T-helper 1 cell treated with Interleukin-12 subunit alpha and Interleukin-12 subunit beta and Interleukin-4 antibody, amounts not matched to agents 30 μg/mL and 1 μg/mL, for 36 hours (primary cell): ENCODE measurements at regions not wholly inside any gene's neighbourhood (a gene's known extent, or its start where the extent isn't known, plus 50 kb on each side); places are given as distances from the start of the nearest gene placed in this dataset.

ENCODE experiments used
- H3K27ac Mint-ChIP-seq: one replicate; pipeline ENCODE4 v1.8.0; 2021; ENCODE audit warnings: mild to moderate bottlenecking, mixed read lengths
- H3K27me3 Mint-ChIP-seq: one replicate; pipeline ENCODE4 v1.8.0; 2021; ENCODE audit warnings: low read depth, mixed read lengths
- H3K36me3 Mint-ChIP-seq: one replicate; pipeline ENCODE4 v1.8.0; 2021; ENCODE audit warnings: low read depth, mixed read lengths
- H3K4me1 Mint-ChIP-seq: one replicate; pipeline ENCODE4 v1.8.0; 2021; ENCODE audit warnings: low read depth, mixed read lengths
- H3K4me3 Mint-ChIP-seq: one replicate; pipeline ENCODE4 v1.8.0; 2021; ENCODE audit warnings: mild to moderate bottlenecking, moderate library complexity, mixed read lengths
- H3K9me3 Mint-ChIP-seq: one replicate; pipeline ENCODE4 v1.8.0; 2021; ENCODE audit warnings: mixed read lengths

DNA sequence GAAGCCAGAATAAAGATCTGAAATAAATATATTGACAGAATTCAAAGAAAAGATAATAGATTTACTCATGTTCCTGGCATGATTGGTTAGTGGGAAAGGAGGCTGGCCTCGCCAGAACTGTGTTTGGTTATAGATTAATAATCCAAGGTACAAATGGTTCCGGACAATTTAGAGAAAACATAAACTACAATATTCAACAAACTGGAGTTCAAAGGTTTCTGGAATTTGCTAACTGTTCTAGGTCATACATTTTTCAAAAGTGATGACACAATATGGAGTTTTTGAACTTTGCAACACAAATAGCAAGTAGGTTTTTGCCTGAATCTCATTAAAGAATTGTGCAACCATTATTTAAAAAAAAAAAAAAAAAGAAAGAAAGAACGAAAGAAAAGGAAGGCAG is 251.7 kb upstream of the SALL1 start:
- H3K4me3 Mint-ChIP-seq = no peak overlapping the region
- no peak overlapping the region for H3K27ac Mint-ChIP-seq
- H3K27me3 Mint-ChIP-seq = no peaks in the 10 kb centered on the region
- H3K4me1 Mint-ChIP-seq = no peaks in the 10 kb centered on the region
- H3K36me3 Mint-ChIP-seq = no peaks in the 10 kb centered on the region
- H3K9me3 Mint-ChIP-seq = peaks cover 3% of the 10 kb centered on the region

DNA sequence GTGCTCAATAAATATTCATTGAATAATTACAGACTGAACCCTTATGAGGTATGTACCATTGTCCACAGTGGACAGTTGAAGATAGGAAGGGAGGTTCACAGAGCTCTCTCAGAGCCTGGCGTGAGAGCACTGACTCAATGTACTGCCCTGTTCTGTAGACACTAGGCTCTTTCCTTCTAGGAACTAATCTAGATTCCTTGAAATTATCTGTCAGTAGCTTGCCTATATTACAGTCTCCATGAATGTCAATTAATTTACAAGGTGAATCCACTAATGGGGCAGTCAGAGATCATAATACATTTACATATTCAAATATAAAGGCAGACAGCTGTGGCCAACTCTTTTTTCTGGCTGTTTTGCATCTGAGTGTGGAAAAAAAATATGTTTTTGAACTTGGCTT is 251.2 kb upstream of the SALL1 start:
- Mint-ChIP-seq H3K36me3 (no peaks in the 10 kb centered on the region), H3K9me3 (peaks cover 3% of the 10 kb centered on the region), H3K4me3 (no peak overlapping the region)

DNA sequence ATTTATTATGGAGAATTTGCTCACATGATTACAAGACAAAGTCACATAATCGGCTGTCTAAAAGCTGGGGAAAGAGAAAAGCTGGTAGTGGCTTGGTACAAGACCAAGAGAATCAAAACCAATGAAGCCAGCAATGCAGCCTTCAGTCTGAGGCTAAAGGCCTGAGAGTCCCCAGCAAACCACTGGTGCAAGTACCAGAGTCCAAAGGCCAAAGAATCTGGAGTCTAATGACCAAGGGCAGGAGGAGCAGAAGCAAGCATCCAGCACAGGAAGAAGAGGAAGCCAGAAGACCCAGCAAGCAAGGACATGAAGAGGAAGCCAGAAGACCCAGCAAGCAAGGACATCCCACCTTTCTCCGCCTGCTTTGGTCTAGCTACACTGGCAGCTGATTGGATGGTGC is 250.6 kb upstream of the SALL1 start:
- Mint-ChIP-seq H3K4me1 (no peaks in the 10 kb centered on the region), H3K9me3 (peaks cover 3% of the 10 kb centered on the region), H3K27ac (no peak overlapping the region), H3K4me3 (no peak overlapping the region), H3K36me3 (no peaks in the 10 kb centered on the region), H3K27me3 (no peaks in the 10 kb centered on the region)

More for the DNA sequence above, 251.2 kb upstream of the SALL1 start:
- no peaks in the 10 kb centered on the region for H3K4me1 Mint-ChIP-seq
- H3K27me3 Mint-ChIP-seq = no peaks in the 10 kb centered on the region
- H3K27ac Mint-ChIP-seq = no peak overlapping the region

DNA sequence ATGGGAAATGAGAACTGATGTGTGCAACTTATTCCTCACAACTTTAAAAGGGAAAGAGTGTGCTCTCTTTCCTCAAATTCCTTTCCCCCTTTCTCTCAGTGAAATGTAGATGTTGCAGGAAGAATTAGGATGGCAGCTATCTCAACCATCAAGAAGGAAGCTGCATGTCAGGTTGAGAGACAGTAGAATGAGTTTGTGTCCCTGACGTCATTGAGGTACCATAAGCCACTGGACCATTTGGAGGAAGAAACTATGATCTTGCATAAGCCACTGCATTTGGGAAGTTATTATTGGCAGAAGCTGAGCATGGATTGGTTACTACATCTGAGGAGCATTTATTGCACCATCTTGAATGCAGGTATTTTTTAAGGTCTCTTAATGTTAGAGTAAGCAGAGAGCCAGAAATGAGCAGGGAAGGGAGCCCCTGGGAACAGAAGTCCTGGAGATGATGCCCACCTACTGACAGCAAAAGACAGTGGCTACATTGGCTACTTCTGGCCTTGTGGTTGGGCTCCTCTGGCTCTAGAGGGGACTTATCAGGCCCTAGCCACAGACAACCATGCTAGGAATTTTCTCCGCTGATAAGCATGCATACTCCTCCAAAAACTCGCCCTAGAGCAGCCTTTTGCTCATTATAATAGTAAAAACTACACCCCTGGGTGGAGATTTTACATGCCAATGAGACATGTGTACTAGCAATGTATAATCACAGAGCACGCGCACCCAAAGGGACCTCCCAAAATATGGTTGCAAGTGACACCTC is 249.0 kb upstream of the SALL1 start:
- Mint-ChIP-seq H3K27ac (no peak overlapping the region), H3K4me1 (no peaks in the 10 kb centered on the region), H3K27me3 (no peaks in the 10 kb centered on the region), H3K4me3 (no peak overlapping the region), H3K9me3 (peaks cover 3% of the 10 kb centered on the region), H3K36me3 (no peaks in the 10 kb centered on the region)

DNA sequence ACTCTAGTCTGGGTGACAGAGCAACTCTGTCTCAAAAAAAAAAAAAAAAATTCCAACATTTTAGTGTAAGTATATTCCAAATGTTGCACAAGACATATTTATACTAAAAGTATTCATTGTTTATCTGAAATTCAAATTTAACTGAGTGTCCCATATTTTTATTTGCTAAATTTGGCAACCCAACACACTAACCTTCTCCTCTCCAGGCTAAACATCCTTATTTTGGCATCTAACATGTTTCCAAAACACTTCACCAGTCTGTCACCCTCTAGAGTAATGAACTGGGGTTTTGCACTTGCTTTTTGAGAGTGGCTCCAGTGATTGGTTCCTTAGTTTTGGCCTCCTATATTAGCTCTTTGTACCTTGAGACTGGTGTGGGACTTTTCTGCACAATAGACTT is 243.4 kb upstream of the SALL1 start:
- Mint-ChIP-seq H3K4me3 (no peak overlapping the region), H3K36me3 (no peaks in the 10 kb centered on the region), H3K9me3 (peaks cover 7% of the 10 kb centered on the region), H3K4me1 (no peaks in the 10 kb centered on the region), H3K27me3 (no peaks in the 10 kb centered on the region), H3K27ac (no peak overlapping the region)

DNA sequence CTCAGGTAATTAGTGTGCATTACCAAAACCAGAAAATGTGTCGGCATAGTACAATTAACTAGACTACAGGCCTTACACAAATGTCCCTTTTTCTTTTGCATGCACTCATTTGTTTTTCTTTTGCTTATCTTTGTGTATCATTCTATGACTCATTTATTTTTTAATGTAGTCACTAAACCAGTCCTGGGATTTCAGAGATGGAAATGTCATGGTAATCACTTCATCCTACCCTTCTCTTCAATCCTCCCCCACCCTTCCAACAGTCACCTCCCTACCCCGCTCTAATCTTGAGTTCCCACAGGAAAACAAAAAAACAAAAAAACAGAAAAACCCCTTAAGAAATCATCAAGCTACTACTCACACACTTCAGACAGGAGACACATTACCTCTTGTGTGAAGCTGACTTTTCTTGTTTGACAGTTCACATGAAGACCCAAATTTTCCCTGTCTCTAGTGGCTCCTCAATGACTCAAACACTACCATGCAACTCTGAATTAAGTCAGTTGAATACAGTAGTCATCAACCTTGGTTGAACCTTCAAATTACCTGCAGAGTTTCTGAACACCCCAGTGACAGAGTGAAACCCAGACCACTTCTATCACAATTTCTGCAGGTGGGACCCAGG is 242.4 kb upstream of the SALL1 start:
- no peaks in the 10 kb centered on the region for H3K27me3 Mint-ChIP-seq
- no peak overlapping the region for H3K27ac Mint-ChIP-seq
- H3K36me3 Mint-ChIP-seq = no peaks in the 10 kb centered on the region
- peaks cover 7% of the 10 kb centered on the region for H3K9me3 Mint-ChIP-seq
- H3K4me3 Mint-ChIP-seq = no peak overlapping the region
- no peaks in the 10 kb centered on the region for H3K4me1 Mint-ChIP-seq

DNA sequence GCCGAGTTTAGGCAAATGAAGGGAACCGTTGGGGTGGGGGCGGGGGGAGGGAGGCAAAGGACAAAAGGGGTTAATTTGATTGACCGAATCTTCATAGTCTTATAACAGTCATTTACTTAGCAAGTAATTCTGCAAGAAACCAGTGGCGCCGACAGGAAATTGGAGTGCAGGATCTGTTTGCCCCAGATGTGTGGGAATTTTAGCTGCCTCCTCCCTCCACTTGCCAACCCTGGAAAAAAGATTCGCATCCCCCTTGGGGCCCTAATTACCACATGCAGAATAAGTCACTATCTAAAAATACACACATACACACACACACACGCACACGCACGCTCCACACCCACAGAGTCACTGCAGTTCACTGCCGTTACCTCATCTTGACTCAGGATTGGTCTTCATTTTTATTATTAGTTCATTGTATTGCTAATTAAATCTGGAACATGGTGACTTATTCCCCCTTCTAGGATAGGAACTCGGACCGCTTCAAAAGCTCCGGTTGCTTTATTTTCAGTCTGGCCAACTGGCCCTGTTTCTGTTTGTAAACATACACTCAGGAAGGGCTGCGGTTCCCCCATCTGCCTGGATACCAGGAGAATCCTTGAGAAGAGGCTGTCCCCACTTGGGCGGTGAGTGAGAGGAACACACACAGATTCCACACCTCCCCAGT is 241.6 kb upstream of the SALL1 start:
- H3K4me1 Mint-ChIP-seq = no peaks in the 10 kb centered on the region
- H3K27ac Mint-ChIP-seq = no peak overlapping the region
- H3K4me3 Mint-ChIP-seq = no peak overlapping the region

DNA sequence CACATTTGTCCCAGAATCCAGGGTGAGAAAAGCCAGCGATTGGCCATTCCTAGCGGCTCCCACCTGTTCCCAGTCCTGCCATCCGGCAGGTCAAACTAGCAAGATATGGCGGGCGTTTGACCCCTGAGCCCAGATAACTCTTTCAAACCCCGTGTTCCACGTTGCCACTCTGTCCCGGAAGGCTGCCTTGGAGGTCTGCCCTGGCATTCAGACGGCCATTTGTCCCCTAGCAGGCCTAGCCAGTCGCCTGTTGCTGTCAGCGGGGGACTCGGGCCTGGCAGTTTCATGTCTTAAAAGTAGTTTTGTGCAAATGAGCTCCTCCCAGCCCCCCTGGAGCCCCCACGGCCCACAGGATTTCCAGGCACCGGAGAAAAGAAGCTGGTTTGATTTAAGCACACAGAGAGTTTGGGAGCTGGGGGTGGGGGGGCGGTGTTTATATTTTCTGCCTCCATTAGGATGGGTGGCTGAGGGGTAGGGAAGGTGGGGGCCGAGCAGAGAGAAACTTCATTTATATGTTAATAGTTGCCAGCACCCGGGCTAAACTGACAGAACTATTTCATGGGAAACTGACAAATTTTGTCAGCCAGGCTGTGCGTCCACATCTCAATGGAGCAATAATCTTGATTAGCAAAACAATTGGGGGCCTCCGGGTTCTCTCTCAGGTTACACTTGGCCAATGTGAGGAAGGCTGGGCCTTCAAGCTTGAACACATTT is 240.9 kb upstream of the SALL1 start:
- H3K27ac Mint-ChIP-seq = no peak overlapping the region
- no peak overlapping the region for H3K4me3 Mint-ChIP-seq
- no peaks in the 10 kb centered on the region for H3K36me3 Mint-ChIP-seq
- H3K27me3 Mint-ChIP-seq = no peaks in the 10 kb centered on the region
- H3K9me3 Mint-ChIP-seq = peaks cover 4% of the 10 kb centered on the region
- H3K4me1 Mint-ChIP-seq = no peaks in the 10 kb centered on the region

More for the DNA sequence above, 241.6 kb upstream of the SALL1 start:
- H3K36me3 Mint-ChIP-seq = no peaks in the 10 kb centered on the region
- H3K27me3 Mint-ChIP-seq = no peaks in the 10 kb centered on the region
- peaks cover 4% of the 10 kb centered on the region for H3K9me3 Mint-ChIP-seq

DNA sequence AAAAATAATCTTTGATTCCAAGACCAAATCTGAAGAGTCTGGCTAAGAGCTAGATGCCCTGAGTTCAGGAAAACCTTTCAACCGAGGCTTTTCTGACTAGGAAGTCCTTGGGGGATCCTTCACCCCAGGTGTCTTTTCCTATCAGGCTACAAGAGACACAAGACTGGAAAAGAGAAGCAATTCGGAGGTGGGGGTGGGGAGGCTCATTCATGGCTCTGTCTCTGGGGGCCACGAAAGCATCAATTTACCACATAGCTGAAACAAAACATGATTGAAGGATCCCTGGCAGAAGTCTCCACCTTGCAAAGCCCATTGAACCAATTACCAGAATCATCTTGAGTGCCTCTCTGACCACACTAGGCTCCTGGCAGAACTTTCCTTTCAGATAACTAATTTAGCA is 239.8 kb upstream of the SALL1 start:
- no peak overlapping the region for H3K27ac Mint-ChIP-seq
- H3K27me3 Mint-ChIP-seq = no peaks in the 10 kb centered on the region
- H3K36me3 Mint-ChIP-seq = no peaks in the 10 kb centered on the region
- H3K4me3 Mint-ChIP-seq = no peak overlapping the region
- H3K4me1 Mint-ChIP-seq = no peaks in the 10 kb centered on the region
- H3K9me3 Mint-ChIP-seq = peaks cover 4% of the 10 kb centered on the region

DNA sequence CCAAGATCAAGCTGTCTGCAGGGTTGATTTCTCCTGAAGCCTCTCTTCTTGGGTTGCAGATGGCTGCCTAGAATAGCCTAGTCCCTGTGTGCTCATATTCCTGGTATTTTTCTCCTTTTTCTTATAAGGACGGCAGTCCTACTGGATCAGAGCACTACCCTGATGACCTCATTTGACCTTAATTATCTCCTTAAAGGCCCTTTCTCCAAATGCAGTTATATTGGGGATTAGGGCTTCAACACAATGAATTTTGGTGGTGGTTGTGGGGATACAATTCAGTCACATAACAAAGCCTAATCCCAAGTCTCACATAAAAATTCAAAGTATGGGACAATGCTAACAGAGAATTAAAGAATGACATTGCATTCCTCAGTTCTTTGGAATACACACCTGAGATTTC is 238.8 kb upstream of the SALL1 start:
- Mint-ChIP-seq H3K4me3 (no peak overlapping the region), H3K27me3 (no peaks in the 10 kb centered on the region), H3K9me3 (peaks cover 4% of the 10 kb centered on the region), H3K4me1 (no peaks in the 10 kb centered on the region), H3K36me3 (no peaks in the 10 kb centered on the region), H3K27ac (no peak overlapping the region)

DNA sequence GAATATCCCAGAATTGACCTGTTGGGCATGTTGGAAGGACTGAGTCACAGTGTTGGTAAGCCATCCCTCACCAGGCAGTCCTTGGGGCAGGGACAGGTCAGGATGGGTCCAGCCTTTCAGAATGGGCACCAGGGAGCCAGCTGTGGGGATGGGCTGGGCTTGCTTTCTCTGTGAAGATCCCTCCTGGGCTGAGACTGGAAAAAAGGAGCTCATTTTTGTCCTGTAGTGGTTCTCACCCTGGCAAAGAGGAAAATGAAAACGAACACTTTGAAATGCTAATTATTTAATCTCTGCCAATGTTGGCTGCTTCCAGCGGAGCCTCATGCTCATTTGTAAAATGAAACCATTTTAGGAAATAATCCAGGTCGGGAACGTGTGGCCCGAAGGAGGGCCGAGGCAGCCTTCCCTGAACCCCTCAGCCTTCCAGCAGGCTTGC is 237.5 kb upstream of the SALL1 start:
- Mint-ChIP-seq H3K4me1 (no peaks in the 10 kb centered on the region), H3K4me3 (no peak overlapping the region), H3K27me3 (no peaks in the 10 kb centered on the region), H3K27ac (no peak overlapping the region), H3K9me3 (peaks cover 8% of the 10 kb centered on the region), H3K36me3 (no peaks in the 10 kb centered on the region)

DNA sequence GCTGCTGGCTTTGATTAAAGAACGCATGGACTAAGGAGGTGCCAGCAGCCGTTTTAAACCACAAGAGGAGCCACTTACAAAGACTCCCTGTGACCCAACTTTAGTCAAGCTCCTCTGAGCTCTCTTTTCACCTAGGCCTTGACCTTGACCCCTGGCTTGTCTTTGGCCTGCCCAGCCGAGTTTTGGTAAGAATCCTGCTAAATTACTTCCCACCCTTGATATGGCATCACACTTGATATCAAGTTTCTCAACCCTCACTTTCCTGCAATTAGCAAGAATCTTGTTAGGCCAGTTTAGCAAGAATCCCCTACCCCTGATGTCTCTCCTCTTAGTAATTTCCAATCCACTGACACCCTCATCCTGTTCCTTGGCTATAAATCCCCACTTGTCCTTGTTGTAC is 232.8 kb upstream of the SALL1 start:
- H3K4me3 Mint-ChIP-seq = no peak overlapping the region
- H3K4me1 Mint-ChIP-seq = no peaks in the 10 kb centered on the region
- no peaks in the 10 kb centered on the region for H3K36me3 Mint-ChIP-seq
- H3K27ac Mint-ChIP-seq = no peak overlapping the region
- H3K9me3 Mint-ChIP-seq = peaks cover 7% of the 10 kb centered on the region
- H3K27me3 Mint-ChIP-seq = no peaks in the 10 kb centered on the region

DNA sequence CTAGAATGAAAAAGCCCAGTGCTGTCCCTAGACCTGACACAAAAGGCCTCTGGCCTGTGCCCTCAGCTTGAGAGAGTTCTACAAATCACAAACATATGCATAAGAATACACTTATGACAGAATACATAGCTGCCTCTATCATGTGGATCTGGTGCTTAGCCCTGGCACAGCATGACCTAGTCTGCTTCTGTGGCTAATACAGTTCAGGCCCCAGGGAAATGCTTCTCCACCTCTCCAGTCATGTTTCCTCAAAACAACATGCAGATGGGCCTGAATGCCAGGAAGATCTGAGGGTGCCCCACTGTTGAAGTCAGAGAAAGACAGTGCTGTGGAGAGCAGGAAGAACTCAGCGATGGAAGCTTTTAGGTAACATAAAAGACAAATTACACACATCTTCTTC is 231.9 kb upstream of the SALL1 start:
- Mint-ChIP-seq H3K4me3 (no peak overlapping the region), H3K27ac (no peak overlapping the region), H3K4me1 (no peaks in the 10 kb centered on the region), H3K27me3 (no peaks in the 10 kb centered on the region), H3K9me3 (peaks cover 7% of the 10 kb centered on the region), H3K36me3 (no peaks in the 10 kb centered on the region)

DNA sequence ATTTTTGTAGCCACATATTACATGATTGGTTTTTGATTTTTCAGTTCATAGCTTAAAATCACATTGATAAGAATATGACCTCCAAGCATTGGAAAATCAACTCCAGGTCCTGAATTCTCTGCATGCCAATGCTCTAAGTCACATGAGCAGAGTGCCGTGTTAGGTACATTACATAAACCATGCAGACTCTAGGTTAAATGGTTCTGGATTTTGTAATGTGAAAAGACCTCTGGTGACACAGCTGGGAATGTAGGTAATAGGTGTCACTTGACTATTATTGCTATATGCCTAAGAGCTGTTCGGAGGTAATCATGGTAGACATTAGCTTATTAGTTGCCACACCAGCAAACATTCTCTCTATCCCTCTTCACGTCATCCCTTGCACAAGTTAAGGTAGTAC is 231.1 kb upstream of the SALL1 start:
- no peaks in the 10 kb centered on the region for H3K4me1 Mint-ChIP-seq
- no peaks in the 10 kb centered on the region for H3K27me3 Mint-ChIP-seq
- H3K27ac Mint-ChIP-seq = no peak overlapping the region
- no peaks in the 10 kb centered on the region for H3K36me3 Mint-ChIP-seq
- H3K4me3 Mint-ChIP-seq = no peak overlapping the region
- peaks cover 7% of the 10 kb centered on the region for H3K9me3 Mint-ChIP-seq
